ENCODE measurements at regions not wholly inside any gene's neighbourhood (a gene's known extent, or its start where the extent isn't known, plus 50 kb on each side); places are given as distances from the start of the nearest gene placed in this dataset.
"Not testable (repeated sequence)": the region's sequence is repeated elsewhere in the genome, so short reads cannot be mapped to it uniquely, and the experiment has no call there.

- DNase-seq (ENCODE audit: low spot score), result no peak
These were observed 114.0 kb upstream of the ENPEP start for GRCh38 chr4:110361921-110362320.

GRCh38 chr4:110359076-110359475, 116.9 kb upstream of the ENPEP start:
- no peak for DNase-seq (ENCODE audit: low spot score)

- no peak for DNase-seq (ENCODE audit: low spot score)
These were observed 118.4 kb upstream of the ENPEP start for GRCh38 chr4:110357521-110357920.

- no peak for DNase-seq (ENCODE audit: low spot score)
These were observed 121.5 kb upstream of the ENPEP start for GRCh38 chr4:110354460-110354859.

GRCh38 chr4:110352670-110353442, 123.1 kb upstream of the ENPEP start:
- no peak for DNase-seq (ENCODE audit: low spot score)

GRCh38 chr4:110348711-110349383, 127.1 kb upstream of the ENPEP start:
- DNase-seq (ENCODE audit: low spot score), result no peak

- no peak for DNase-seq (ENCODE audit: low spot score)
These were observed 128.2 kb upstream of the ENPEP start for GRCh38 chr4:110347805-110348204.

- DNase-seq (ENCODE audit: low spot score), result no peak
These were observed 131.8 kb upstream of the ENPEP start for GRCh38 chr4:110344165-110344564.

- no peak for DNase-seq (ENCODE audit: low spot score)
These were observed 132.4 kb upstream of the ENPEP start for GRCh38 chr4:110343534-110343933.

GRCh38 chr4:110341118-110341517, 134.8 kb upstream of the ENPEP start:
- not testable (repeated sequence) for DNase-seq (ENCODE audit: low spot score)

GRCh38 chr4:110335399-110335798, 137.0 kb upstream of the ELOVL6 start:
- no peak for DNase-seq (ENCODE audit: low spot score)

- no peak for DNase-seq (ENCODE audit: low spot score)
These were observed 134.1 kb upstream of the ELOVL6 start for GRCh38 chr4:110332483-110332882.

- DNase-seq (ENCODE audit: low spot score), result not testable (repeated sequence)
These were observed 128.0 kb upstream of the ELOVL6 start for GRCh38 chr4:110326426-110326825.

GRCh38 chr4:110310795-110311194, 112.4 kb upstream of the ELOVL6 start:
- no peak for DNase-seq (ENCODE audit: low spot score)

- DNase-seq (ENCODE audit: low spot score), result no peak
These were observed 111.3 kb upstream of the ELOVL6 start for GRCh38 chr4:110309675-110310074.

GRCh38 chr4:110306303-110306702, 107.9 kb upstream of the ELOVL6 start:
- DNase-seq (ENCODE audit: low spot score), result no peak

- no peak for DNase-seq (ENCODE audit: low spot score)
These were observed 107.0 kb upstream of the ELOVL6 start for GRCh38 chr4:110305455-110305854.

GRCh38 chr4:110296892-110297291, 98.5 kb upstream of the ELOVL6 start:
- no peak for DNase-seq (ENCODE audit: low spot score)

GRCh38 chr4:110294165-110294564, 95.8 kb upstream of the ELOVL6 start:
- DNase-seq (ENCODE audit: low spot score), result no peak

GRCh38 chr4:110292994-110293744, 94.8 kb upstream of the ELOVL6 start:
- DNase-seq (ENCODE audit: low spot score), result no peak

GRCh38 chr4:110290511-110290910, 92.1 kb upstream of the ELOVL6 start:
- DNase-seq (ENCODE audit: low spot score), result no peak

GRCh38 chr4:110289601-110290100, 91.2 kb upstream of the ELOVL6 start:
- no peak for DNase-seq (ENCODE audit: low spot score)

- peak; percentile 62 for DNase-seq (ENCODE audit: low spot score)
These were observed 88.7 kb upstream of the ELOVL6 start for GRCh38 chr4:110287130-110287529.

All from AG08396 (cell line).